Posterior cingulate gyrus (tissue), 11 donors: ENCODE measurements at regions not wholly inside any gene's neighbourhood (a gene's known extent, or its start where the extent isn't known, plus 50 kb on each side); places are given as distances from the start of the nearest gene placed in this dataset.

ENCODE experiments used
- DNase-seq, 10 donors: peaks; one replicate each; pipeline versions ENCODE4 v3.0.0 to v3.0.0-alpha.2; 2020 to 2021; ENCODE audit warnings: mixed read lengths in 3 of 10
- intact Hi-C: fragments of 100-400 bp; cut with DNase I; formaldehyde crosslinking; loops from one replicate; pipeline ENCODE4 v1.15.1; 2023

DNA sequence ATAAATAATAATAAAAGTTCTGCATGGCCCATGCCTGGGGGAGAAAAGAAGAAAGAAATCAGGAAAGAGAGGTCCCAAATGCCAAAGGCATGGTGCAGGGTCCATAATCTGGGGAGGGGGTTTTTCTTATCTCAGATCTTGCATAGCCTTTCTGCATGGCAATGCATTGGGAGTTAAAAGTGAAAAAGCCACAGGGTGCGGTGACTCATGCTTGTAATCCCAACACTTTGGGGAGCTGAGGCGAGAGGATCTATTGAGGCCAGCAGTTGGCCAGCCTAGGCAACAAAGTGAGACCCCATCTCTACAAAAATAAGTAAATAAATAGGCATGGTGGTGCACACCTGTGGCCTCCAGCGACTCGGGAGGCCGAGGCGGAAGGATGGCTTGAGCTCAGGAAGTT is 76.8 kb upstream of the GATA2 start:
- intact Hi-C loops = no loop called here
- peak in 2 of 10 donors; percentile 40 to 52 for DNase-seq

DNA sequence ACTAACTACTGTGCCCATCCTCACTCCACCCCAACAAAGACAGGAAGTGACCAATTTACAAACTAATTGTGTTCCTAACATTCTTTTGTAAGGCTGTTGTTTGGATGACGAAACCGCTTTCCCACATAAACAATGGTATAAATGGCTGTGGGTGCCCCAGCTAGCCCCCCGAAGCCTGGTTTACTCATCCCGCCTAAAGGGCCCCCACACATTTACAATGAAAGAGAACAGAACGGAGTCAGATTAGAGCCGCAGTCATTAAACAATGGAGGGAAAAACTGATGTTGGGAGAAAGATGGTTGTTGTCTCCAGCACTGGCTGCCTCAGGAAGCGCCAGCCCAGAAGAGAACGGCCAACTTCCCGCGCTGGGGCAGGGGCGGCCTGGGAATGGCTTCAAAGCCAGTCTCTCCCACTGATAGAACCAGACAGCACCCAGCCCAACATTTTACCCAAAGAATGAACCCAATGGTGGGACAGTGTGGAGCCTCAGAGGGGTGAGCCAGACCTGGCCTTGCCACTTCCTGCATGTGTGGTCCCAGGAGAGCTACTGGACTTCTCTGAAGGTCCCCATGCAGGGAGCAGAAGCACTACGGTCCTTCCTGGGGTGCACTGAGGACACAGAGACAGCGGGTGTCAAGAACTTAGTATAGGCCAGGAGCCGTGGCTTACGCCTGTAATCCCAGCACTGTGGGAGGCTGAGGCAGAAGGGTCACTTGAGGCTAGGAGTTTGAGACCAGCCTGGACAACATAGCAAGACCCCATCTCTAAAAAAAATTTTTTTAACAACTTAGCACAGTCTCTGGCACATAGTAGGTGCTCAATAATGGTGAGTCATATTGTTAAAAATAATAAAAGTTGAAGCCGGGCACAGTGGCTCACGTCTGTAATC is 75.8 kb upstream of the GATA2 start:
- peak in 2 of 10 donors; percentile 23 to 55 for DNase-seq
- intact Hi-C loops = no loop called here

DNA sequence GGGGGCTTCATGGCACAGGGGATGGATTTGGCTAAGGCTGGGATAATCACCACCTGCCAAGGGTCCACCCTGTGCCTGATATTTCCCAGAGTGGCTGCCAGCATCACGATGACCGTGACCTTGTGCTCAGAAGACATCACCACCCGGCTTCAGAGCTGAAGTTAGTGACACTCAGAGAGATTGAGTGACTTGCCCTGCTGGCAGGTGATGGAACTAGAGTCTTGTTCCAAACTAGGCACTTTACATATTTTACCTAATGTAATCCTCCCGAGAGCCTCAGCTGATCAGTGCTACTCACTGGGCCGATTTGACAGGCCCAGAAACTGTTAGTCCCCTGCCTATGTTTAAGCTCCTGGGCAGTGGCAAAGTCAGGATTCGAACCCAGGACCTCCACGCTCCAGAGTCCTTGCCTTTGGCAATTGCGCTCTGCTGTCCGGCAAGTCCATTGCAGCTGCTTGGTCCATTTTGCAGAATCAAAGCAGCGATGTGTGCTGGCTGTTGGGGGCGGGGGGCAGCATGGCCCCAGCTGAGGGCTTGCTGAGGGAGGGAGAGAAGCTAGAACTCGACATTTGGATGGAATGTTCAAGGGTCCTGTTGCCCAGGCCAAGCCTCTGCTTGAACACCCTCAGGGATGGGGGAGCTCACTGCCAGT is 74.8 kb upstream of the GATA2 start:
- peak in 2 of 10 donors; percentile 10 to 42 for DNase-seq
- intact Hi-C loops = no loop called here

DNA sequence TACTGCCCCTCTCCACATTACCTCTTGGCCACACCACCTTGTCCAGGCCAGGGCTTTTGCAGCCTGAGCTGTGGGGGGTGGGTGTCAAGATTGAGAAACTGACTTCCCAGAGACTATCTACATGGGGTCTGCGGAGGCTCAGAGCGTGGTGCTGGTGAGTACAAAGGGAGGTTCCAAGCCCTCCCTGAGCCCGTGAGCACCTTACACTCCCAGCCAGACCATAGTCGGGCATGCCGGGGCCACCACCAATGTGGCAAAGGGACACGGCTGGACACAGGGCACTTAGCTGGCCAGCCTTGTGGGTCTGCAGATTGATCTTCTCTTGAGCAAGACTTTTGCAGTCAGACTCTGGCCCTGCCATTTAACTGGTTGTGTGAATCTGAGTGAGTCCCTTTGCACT is 74.1 kb upstream of the GATA2 start:
- intact Hi-C loops = no loop called here
- DNase-seq = peak in 2 of 10 donors; percentile 41 to 64

DNA sequence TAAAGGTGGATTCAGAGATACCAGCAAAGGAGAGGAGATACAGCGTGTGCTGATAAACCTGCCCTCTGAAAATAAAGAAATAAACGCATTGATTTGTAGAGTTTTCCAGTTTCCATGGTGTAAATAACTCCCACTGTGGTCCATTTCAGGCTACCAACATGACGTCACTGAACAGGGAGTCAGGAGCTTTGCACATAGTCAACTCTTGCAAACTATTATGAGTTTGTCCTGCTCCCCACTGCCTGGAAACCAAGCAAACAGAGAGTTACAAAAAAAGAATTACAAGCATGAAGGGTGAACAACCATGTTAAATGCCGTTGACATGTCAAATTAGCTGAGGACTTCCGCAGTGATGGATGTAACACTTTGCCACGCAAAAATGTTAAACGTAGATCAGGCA is 70.4 kb upstream of the GATA2 start:
- DNase-seq = no peak
- intact Hi-C loops = no loop called here

DNA sequence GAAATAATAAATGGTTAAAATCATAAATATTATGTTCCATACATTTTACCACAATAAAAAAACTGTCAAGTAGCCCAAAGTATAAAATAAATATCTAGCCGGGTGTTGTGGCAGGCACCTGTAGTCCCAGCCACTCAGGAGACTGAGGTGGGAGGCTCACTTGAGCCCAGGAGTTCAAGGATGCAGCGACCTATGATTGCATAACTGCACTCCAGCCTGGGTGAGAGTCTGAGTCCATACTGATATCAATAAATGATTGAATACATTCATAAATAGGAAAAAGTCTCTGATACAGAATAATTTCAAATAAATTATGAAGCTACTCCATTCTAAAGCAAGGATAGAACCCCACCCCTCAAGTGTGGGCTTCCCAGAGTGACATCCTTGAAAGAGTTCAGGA is 68.5 kb upstream of the GATA2 start:
- intact Hi-C loops = no loop called here
- no peak for DNase-seq

DNA sequence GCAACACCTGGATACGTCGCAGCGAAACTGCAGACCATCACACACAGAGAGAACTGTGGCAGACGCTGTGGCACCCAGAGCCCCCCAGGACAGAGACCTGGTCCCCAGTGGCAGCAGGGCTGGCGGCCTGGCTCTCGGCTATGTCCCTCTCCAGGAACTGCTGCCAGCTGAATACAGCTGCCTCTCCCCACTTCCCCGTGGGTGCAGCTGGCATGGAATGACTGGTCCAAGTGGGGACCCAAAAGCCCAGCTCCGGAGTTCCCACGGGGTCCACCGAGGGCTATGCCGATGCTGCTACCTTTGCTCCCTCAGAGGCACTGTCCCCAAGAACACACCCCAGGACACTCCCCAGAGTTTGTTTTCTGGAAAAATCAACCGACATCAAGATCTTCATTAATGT is 67.8 kb upstream of the GATA2 start:
- intact Hi-C loops = no loop called here
- peak in 1 of 10 donors; percentile 41 for DNase-seq

DNA sequence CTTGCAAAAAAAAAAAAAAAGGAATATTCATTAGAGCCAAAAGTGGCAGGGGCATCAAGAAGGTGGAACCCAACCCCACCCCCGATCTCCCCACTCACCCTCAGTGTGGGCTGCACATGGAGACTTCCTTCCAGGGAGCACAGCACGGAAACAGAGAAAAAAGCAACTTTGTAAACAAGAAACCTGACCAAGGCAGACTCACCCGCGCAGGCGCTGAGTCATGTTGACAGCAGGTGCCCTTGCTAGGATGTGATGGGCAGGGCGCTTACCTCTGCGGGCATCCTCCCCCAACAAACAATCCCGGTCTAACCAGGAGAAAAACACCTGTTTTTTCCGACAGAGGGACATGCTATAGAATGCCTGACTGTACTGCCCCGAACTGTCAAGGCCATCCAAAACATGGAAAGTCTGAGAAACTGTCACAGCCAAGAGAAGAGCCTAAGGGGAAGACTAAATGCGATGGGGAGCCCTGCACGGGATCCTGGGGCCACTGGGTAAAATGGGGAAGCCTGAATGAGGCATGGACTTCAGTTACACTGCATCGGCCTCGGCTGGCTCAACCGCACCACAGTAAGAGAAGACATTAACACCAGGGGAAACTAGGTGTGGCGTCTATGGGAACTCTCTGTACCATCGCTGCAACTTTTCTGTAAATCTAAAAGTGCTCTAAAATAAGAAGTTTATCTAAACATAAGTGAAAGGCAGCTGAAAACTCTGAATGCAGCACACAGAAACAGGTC is 66.7 kb upstream of the GATA2 start:
- DNase-seq = peak in 1 of 10 donors; percentile 67
- intact Hi-C loops = no loop called here

DNA sequence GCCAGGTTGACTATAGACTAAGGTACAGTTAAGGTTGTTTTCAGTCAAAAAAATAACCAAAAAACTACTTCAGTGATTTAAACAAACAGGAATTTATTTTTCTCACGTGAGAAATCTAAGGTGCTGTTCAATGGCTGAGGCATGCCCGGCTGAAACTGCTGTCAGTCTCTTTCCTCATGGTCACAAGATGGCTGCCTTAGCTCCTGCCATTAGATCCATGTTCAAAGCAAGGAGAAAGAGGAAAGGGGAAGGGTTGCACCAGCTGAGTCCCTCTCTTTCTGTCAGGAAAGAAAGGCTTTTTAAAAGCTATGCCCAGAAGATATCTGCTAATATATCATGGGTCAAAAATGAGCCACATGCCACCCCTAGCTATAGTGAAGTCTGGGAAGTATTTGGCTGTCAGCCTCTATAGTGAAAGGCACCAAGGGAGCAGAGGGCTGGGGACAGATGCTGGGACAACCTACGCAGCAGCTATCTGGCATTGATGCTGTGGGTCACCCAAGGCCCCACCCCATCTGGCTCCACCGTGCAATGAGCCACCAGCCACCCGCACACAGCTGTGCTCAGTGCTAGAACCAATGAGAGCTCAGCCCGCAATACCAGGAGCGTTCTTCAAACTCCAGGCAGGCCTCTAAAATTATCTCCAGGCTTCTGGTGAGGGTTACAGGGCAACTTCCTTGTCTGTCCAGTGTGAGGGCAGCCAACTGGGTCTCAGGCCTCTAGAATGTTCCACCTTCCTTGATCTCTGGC is 64.7 kb upstream of the GATA2 start:
- DNase-seq = peak in 1 of 10 donors; percentile 36
- intact Hi-C loops = no loop called here

DNA sequence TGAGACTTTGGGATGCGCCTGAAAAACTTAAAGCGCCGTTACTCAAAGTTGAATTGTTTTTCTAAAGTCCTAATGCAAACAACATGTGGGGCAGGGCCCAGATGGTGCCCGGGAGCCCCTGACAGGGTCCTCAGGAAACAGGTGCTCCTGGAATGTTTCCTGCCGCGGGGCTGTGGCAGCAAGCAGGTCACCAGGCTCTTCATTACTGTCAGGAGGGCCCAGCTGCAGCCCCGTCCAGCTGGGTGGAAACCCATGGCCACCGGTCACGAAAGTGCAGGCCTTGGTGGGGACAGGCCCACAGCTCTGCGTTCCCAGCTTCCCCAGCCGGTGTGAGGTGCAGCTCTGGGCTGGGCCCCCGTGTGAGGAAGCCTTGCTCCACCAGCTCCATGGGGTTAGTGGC is 63.9 kb upstream of the GATA2 start:
- intact Hi-C loops = no loop called here

DNA sequence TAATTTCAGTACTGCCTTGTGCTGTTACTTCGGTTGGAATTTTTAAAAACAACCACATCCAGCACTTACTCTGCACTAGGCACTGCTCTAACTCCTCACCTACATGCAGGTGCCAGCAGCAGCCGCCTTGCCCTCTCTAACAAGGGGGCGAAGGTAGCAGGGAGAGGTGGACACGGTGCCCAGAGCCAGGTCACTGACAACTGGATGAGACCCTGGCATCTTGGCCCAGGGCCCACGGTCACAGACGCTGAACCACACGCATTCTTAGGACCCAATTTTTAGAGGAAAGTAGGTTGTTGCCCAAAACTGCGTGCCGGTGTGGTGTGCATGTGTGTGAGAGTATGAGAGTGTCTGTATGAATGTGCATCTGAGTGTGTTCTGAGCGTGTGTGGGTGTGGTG is 63.4 kb upstream of the GATA2 start:
- intact Hi-C loops = no loop called here

More for the DNA sequence above, 63.9 kb upstream of the GATA2 start:
- DNase-seq = peak in 1 of 10 donors; percentile 73

DNA sequence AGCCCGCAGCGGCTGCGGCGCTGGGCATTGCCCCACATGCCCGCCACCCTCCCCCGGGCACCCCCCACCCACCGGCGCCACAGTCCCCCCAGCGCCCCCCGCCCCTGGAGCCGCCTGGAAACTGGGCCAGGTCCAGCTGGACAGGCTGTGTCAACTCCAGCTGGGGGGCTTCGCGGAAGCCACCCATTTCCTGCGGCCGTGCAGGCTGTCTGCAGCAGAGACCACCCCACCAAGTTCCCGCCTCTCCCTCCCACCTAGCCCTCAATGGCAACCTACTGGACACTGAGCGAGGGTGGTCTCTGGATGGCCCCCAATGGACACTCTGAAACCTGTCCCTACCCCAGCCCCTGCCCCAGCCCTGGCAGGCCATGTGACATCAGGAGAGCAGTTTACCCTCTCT is 62.8 kb upstream of the GATA2 start:
- intact Hi-C loops = no loop called here

More for the DNA sequence above, 63.4 kb upstream of the GATA2 start:
- DNase-seq = peak in 1 of 10 donors; percentile 63

DNA sequence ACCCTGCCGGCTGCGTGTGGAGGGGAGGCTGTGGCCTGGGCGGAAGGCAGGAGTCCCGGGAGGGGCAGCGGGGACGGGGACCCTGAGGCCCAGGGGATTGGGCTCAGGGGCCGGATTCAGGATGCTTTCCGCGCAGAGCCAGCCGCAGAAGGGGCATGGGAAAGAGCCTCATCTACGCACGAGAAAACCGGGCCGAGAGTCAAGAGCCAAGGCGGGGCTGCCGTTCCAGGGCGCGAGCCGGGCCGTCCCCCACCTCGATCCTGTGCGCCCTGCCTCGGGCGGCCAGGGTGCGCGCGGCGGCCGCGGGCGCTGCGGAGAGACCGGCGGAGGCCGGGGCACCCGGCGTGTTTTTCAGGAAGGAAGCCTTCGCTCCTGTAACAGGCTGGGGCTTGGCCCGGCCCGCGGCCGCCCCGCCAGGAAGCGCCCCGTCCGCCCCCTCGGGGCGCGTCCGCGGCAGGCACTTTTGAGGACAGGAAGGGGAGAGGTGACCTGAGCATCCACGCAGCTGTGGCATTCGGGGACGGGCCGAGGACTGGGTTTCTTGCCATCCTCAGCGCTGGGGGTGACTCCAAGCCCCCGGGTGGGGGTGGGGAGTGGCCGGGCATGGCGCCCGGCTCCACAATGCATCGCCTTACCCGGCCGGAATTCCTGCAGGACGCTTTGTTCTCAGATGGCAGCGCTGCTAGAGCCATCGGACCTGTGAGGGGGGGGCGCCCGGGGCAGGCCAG is 62.3 kb upstream of the GATA2 start:
- peak in 1 of 10 donors; percentile 80 for DNase-seq
- intact Hi-C loops = no loop called here

More for the DNA sequence above, 62.8 kb upstream of the GATA2 start:
- DNase-seq = peak in 1 of 10 donors; percentile 65

DNA sequence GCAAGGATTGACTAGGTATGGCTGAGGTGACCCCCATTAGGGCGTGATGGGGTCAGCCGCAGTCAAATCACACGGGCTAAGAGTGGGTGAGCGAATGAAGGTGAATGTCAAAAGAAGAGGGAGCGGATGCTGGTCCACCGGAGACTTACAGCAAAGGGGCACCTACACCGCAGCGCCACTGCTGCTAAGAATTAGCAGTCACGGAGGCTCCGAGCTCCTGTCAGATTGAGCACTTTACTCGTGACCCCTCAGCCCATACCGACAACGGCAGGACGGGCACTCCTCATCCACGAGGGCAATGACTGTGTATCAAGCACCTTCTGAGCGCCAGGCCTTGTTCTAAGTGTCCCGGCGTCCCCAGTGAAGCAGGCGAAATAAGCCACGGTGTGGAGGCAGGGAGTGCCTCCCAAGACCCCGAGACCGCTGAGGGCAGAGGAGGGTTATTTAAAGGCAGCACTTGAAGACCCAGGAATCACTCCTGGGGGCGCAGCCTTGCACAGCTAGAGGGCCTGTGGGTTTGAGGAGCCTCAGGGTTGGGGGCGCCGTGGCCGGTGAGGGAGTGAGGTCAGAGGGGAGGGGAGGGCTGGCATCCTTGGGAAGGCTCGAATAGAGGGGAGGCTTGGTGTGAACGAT is 61.6 kb upstream of the GATA2 start:
- DNase-seq = peak in 1 of 10 donors; percentile 69
- intact Hi-C loops = no loop called here

DNA sequence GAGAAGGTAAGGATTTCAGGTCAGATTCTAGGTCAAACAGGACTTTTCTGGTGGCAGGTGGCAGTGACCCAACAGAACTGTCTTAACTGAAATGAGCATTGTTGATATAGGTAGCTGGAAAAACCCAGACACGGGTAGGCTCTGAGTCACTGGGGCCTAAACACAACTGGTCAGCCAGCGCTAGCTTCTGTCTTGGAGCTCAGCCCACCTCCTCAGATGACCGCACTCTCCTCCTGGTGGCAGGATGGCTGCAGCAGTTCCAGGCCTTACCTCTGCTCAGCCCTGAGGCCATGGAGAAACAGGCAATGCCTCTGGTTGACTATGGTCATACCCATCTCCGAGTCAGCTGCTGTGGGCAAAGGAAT is 61.1 kb upstream of the GATA2 start:
- DNase-seq = no peak
- intact Hi-C loops = no loop called here

DNA sequence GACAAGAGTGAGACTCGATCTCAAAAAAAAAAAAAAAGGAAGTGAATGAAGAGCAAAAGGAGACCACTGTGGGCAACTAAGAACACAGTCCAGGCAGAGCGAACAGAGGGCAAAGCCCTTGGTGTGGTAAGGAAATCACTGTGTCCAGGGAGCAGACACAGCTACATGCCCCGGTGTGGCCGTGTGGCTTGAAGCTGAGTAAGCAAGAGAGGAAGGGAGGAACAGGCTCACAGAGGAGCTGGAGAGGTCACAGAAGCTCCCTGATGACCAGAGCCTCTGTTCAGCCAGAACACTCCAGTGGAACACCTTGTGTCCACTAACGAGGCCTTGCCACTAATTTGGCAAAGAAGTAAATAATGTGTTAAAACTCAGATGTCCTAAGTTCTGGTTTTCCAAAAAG is 60.6 kb upstream of the GATA2 start:
- intact Hi-C loops = no loop called here
- DNase-seq = peak in 1 of 10 donors; percentile 28

DNA sequence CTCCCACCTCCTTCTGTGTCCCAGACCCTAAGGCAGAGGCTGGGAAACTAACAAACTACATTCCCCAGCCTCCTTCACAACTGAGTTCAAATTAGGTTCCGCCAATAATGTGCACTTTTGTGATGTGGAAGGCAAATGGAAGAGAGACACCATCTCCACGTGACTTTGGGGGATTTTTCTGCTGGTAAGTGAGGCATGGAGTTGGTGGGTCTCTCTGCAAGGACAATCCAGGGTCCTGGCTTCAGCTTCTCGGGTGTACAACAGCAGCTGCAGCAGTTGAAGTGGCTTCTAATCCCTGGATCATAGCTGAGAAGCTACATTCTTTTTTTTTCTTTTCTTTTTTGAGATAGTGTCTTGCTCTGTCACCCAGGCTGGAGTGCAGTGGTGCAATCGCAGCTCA is 58.9 kb upstream of the GATA2 start:
- intact Hi-C loops = no loop called here

DNA sequence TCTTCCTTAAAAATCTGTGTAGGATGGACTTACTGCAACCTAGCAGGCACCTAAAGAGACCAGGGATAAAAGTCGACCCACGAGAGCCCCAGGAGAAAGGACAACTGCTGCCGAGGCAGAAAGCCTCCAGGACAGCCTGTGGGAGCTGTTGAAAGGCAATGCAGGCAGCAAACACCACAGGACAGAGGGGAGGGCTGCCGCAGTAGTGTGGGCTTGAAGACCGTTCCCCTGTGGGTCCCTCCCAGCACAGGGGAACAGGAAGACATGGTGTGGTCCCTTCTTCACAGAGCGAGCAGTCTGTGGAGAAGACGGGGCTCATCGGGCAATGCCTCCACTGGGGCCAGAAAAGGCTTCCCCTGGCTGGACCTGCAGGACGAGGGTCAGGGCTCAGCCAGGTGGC is 58.5 kb upstream of the GATA2 start:
- DNase-seq = peak in 1 of 10 donors; percentile 34
- intact Hi-C loops = no loop called here

More for the DNA sequence above, 58.9 kb upstream of the GATA2 start:
- no peak for DNase-seq

DNA sequence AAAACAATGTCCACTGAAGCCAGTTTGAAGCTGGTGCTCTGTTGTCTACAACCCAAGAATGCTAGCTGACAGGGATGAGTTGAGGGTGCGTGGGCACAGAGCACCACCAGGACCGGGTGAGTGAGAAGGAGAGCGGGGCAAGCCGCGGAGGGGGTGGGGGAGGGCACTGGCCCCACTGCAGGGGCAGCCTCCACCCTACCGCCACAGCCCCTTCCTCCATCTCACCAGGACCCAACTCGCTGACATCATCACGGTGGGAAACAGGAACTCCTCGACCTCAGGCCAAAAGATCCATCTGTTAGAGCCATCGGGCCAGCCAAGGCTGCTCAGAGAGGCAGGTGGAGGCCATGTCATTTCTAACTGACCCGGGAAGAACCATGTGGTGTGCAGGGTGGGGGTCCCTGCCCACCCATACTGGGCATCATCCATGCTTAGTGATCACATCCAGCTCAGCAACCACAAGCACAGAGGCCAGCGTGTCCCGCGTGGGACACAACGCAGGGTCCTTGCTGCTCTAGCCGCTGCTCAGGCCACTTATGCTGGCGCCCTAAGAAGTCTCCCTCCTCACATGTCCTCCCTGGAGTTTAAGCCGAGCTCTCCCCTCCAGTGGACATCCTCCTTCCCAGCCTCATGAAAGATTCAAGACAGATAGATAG is 57.6 kb upstream of the GATA2 start:
- DNase-seq = peak in 1 of 10 donors; percentile 25
- intact Hi-C loops = no loop called here
